Fibroblast of lung (primary cell): ENCODE measurements at regions not wholly inside any gene's neighbourhood (a gene's known extent, or its start where the extent isn't known, plus 50 kb on each side); places are given as distances from the start of the nearest gene placed in this dataset.

Experiments used
- DNase-seq, 2 donors: peaks; one replicate each; pipeline versions ENCODE4 v3.0.0 to v3.0.0-alpha.2; 2010; ENCODE audit warnings: low read depth in 2 of 2
- H2AFZ ChIP-seq: 2 replicates; pipeline ENCODE4 v1.5.1; 2012; ENCODE audit warnings: low read length, control low read depth, inconsistent platforms
- H3K27ac ChIP-seq: 2 replicates; pipeline ENCODE4 v1.5.1; 2011; ENCODE audit warnings: low read length, control low read depth; ENCODE audit not compliant: insufficient read depth
- H3K27me3 ChIP-seq: 2 replicates; pipeline ENCODE4 v1.5.1; 2011; ENCODE audit warnings: mild to moderate bottlenecking, low read length; ENCODE audit not compliant: control insufficient read depth, insufficient read depth
- H3K36me3 ChIP-seq: 2 replicates; pipeline ENCODE4 v1.5.1; 2011; ENCODE audit warnings: low read length; ENCODE audit not compliant: control insufficient read depth, insufficient read depth
- H3K4me1 ChIP-seq: 2 replicates; pipeline ENCODE4 v1.5.1; 2011; ENCODE audit warnings: low read length; ENCODE audit not compliant: control insufficient read depth, insufficient read depth; ENCODE audit errors: extremely low read depth
- H3K4me2 ChIP-seq: 2 replicates; pipeline ENCODE4 v1.5.1; 2011; ENCODE audit warnings: low read length, control low read depth; ENCODE audit not compliant: insufficient read depth; ENCODE audit errors: extremely low read depth
- H3K4me3 ChIP-seq, 4 experiments: fragments of 200-600 bp in 1 of 4; sonication (generic) in 1 of 4; replicated peaks in 1 of 4; 2 replicates each; pipeline ENCODE4 v1.5.1; 2011 to 2016; ENCODE audit warnings: low read length in 4 of 4, low read depth in 3 of 4, mild to moderate bottlenecking in 3 of 4, control low read depth in 2 of 4, inconsistent platforms in 1 of 4, mixed read lengths in 1 of 4; ENCODE audit not compliant: insufficient read depth in 1 of 4; ENCODE audit errors: control extremely low read depth in 1 of 4
- H3K79me2 ChIP-seq: 2 replicates; pipeline ENCODE4 v1.5.1; 2012; ENCODE audit warnings: mild to moderate bottlenecking, low read length, inconsistent platforms; ENCODE audit not compliant: control insufficient read depth, insufficient read depth
- H3K9ac ChIP-seq: 2 replicates; pipeline ENCODE4 v1.5.1; 2011; ENCODE audit warnings: mild to moderate bottlenecking, low read length, control low read depth; ENCODE audit not compliant: insufficient read depth
- H3K9me3 ChIP-seq: 2 replicates; pipeline ENCODE4 v1.5.1; 2012; ENCODE audit warnings: low read depth, low read length; ENCODE audit not compliant: control insufficient read depth, insufficient read depth
- H4K20me1 ChIP-seq: 2 replicates; pipeline ENCODE4 v1.5.1; 2011; ENCODE audit warnings: low read length; ENCODE audit not compliant: control insufficient read depth, insufficient read depth; ENCODE audit errors: extremely low read depth
- CTCF ChIP-seq, 2 donors: IDR thresholded peaks in 1 of 2; conservative IDR thresholded peaks in 1 of 2; 1 replicate in 1 of 2; 2 replicates in 1 of 2; pipeline ENCODE4 v1.5.1; 2011 to 2012; ENCODE audit warnings: low read length in 2 of 2, control low read depth in 1 of 2, inconsistent platforms in 1 of 2, low read depth in 1 of 2, mild to moderate bottlenecking in 1 of 2
- EZH2 ChIP-seq: IDR thresholded peaks from 2 replicates; pipeline ENCODE4 v1.5.1; 2012; ENCODE audit warnings: low read length, control low read depth, mild to moderate bottlenecking; ENCODE audit errors: missing control alignments

- DNase-seq: no peak
- Histone ChIP-seq H3K4me2 (no peak overlapping the region), H3K4me3 (no peak overlapping the region), H3K27ac (no peak overlapping the region), H3K79me2 (no peaks in the 10 kb centered on the region), H3K9ac (no peak overlapping the region), H3K4me1 (no peaks in the 10 kb centered on the region), H2AFZ (no peak overlapping the region), H3K9me3 (no peaks in the 10 kb centered on the region), H4K20me1 (no peaks in the 10 kb centered on the region), H3K36me3 (no peaks in the 10 kb centered on the region), H3K27me3 (no peaks in the 10 kb centered on the region)
- TF ChIP-seq CTCF (conservative IDR thresholded peaks at IDR 0.05 in 1 of 2, IDR thresholded peaks at IDR 0.05 in 1 of 2; ENCODE audit: low read depth in 1 of 2, low read length in 2 of 2): no peak
- no peak for TF ChIP-seq EZH2
Observed at GRCh38 chrX:82292803-82293202, 1090.9 kb downstream of the SH3BGRL start.

GRCh38 chrX:82320569-82320968 is 1118.7 kb downstream of the SH3BGRL start:
- H3K79me2 ChIP-seq: no peaks in the 10 kb centered on the region
- no peak overlapping the region for H3K9ac ChIP-seq
- no peak overlapping the region for H2AFZ ChIP-seq
- no peaks in the 10 kb centered on the region for H3K4me1 ChIP-seq
- no peak for DNase-seq
- H3K36me3 ChIP-seq: no peaks in the 10 kb centered on the region
- no peaks in the 10 kb centered on the region for H3K9me3 ChIP-seq
- no peak overlapping the region for H3K4me3 ChIP-seq
- H3K4me2 ChIP-seq: no peak overlapping the region
- TF ChIP-seq EZH2 (no peak), CTCF (conservative IDR thresholded peaks at IDR 0.05 in 1 of 2, IDR thresholded peaks at IDR 0.05 in 1 of 2; ENCODE audit: low read depth in 1 of 2, low read length in 2 of 2) (no peak)
- H3K27me3 ChIP-seq: no peaks in the 10 kb centered on the region
- H3K27ac ChIP-seq: no peak overlapping the region
- H4K20me1 ChIP-seq: no peaks in the 10 kb centered on the region

GRCh38 chrX:82333575-82333974 is 1131.7 kb downstream of the SH3BGRL start:
- Histone ChIP-seq H3K9me3 (no peaks in the 10 kb centered on the region), H3K4me3 (no peak overlapping the region), H3K4me2 (no peak overlapping the region), H4K20me1 (no peaks in the 10 kb centered on the region), H2AFZ (no peak overlapping the region), H3K36me3 (no peaks in the 10 kb centered on the region), H3K27ac (no peak overlapping the region), H3K79me2 (no peaks in the 10 kb centered on the region), H3K9ac (no peak overlapping the region), H3K27me3 (no peaks in the 10 kb centered on the region), H3K4me1 (no peaks in the 10 kb centered on the region)
- DNase-seq: no peak
- no peak for TF ChIP-seq EZH2
- no peak for TF ChIP-seq CTCF (conservative IDR thresholded peaks at IDR 0.05 in 1 of 2, IDR thresholded peaks at IDR 0.05 in 1 of 2; ENCODE audit: low read depth in 1 of 2, low read length in 2 of 2)
